Loucy (cell line): ENCODE measurements at regions not wholly inside any gene's neighbourhood (a gene's known extent, or its start where the extent isn't known, plus 50 kb on each side); places are given as distances from the start of the nearest gene placed in this dataset.

ENCODE experiments used
- H2AFZ ChIP-seq: fragments of 200-600 bp; sonication (generic); 2 replicates; pipeline ENCODE4 v1.6.0; 2016; ENCODE audit warnings: antibody characterized with exemption, mild to moderate bottlenecking, low read length, moderate library complexity
- H3F3A ChIP-seq: fragments of 200-600 bp; 2 replicates; pipeline ENCODE4 v1.6.0; 2016; ENCODE audit warnings: antibody characterized with exemption, low read depth, mild to moderate bottlenecking
- H3K27me3 ChIP-seq: fragments of 200-600 bp; sonication (generic); 2 replicates; pipeline ENCODE4 v1.6.1; 2014; ENCODE audit warnings: low read length, mild to moderate bottlenecking; ENCODE audit not compliant: insufficient read depth, poor library complexity, severe bottlenecking
- H3K36me3 ChIP-seq: fragments of 200-600 bp; sonication (generic); 2 replicates; pipeline ENCODE4 v1.6.1; 2016; ENCODE audit warnings: low read length; ENCODE audit not compliant: insufficient read depth
- H3K4me1 ChIP-seq: fragments of 200-600 bp; sonication (generic); 2 replicates; pipeline ENCODE4 v1.5.1; 2014; ENCODE audit warnings: low read length, mild to moderate bottlenecking; ENCODE audit not compliant: insufficient read depth, poor library complexity, severe bottlenecking
- H3K4me2 ChIP-seq: fragments of 200-600 bp; sonication (generic); 2 replicates; pipeline ENCODE4 v1.6.0; 2014; ENCODE audit warnings: antibody characterized with exemption, low read length, low read depth, mild to moderate bottlenecking; ENCODE audit not compliant: poor library complexity, severe bottlenecking
- H3K4me3 ChIP-seq: fragments of 200-600 bp; sonication (generic); 2 replicates; pipeline ENCODE4 v1.5.1; 2014; ENCODE audit warnings: low read length, mild to moderate bottlenecking, mixed read lengths; ENCODE audit not compliant: poor library complexity, severe bottlenecking
- H3K79me2 ChIP-seq: fragments of 200-600 bp; sonication (generic); 2 replicates; pipeline ENCODE4 v1.6.1; 2014; ENCODE audit warnings: low read length; ENCODE audit not compliant: insufficient read depth
- H3K9ac ChIP-seq: fragments of 200-600 bp; sonication (generic); 2 replicates; pipeline ENCODE4 v1.6.0; 2014; ENCODE audit warnings: mild to moderate bottlenecking, low read depth, low read length, moderate library complexity; ENCODE audit not compliant: poor library complexity, severe bottlenecking
- H3K9me2 ChIP-seq: fragments of 200-600 bp; sonication (generic); replicated peaks from 2 replicates; pipeline ENCODE4 v1.6.1; 2016; ENCODE audit warnings: low read depth, low read length, mixed read lengths
- H3K9me3 ChIP-seq: fragments of 200-600 bp; sonication (generic); 2 replicates; pipeline ENCODE4 v1.6.1; 2014; ENCODE audit warnings: mild to moderate bottlenecking, antibody characterized with exemption, low read length, low read depth; ENCODE audit not compliant: insufficient read depth
- H4K20me1 ChIP-seq: fragments of 200-600 bp; sonication (generic); 2 replicates; pipeline ENCODE4 v1.6.0; 2014; ENCODE audit warnings: antibody characterized with exemption, low read length, mild to moderate bottlenecking; ENCODE audit not compliant: insufficient read depth, poor library complexity, severe bottlenecking
- CTCF ChIP-seq: fragments of 200-600 bp; sonication (generic); conservative IDR thresholded peaks from 2 replicates; pipeline ENCODE4 v1.5.1; 2014; ENCODE audit warnings: mild to moderate bottlenecking, antibody characterized with exemption, low read length
- EZH2phosphoT487 ChIP-seq: fragments of 200-600 bp; IDR thresholded peaks from 2 replicates; pipeline ENCODE4 v1.6.1; 2018; ENCODE audit warnings: antibody characterized with exemption, mild to moderate bottlenecking, moderate library complexity, borderline replicate concordance

- H3K4me1 ChIP-seq: no peaks in the 10 kb centered on the region
Observed at GRCh38 chr6:74311431-74311830, 615.4 kb downstream of the CD109 start.

GRCh38 chr6:74289884-74290283, 593.9 kb downstream of the CD109 start:
- Histone ChIP-seq H3K4me1 (no peaks in the 10 kb centered on the region), H3K27me3 (no peaks in the 10 kb centered on the region)
- no peak for TF ChIP-seq CTCF
- no peak for TF ChIP-seq EZH2phosphoT487

More at GRCh38 chr6:74311431-74311830, 615.4 kb downstream of the CD109 start:
- TF ChIP-seq EZH2phosphoT487 (no peak), CTCF (no peak)
- no peaks in the 10 kb centered on the region for H4K20me1 ChIP-seq
- no peak overlapping the region for H2AFZ ChIP-seq
- H3K4me2 ChIP-seq: no peak overlapping the region
- no peaks in the 10 kb centered on the region for H3K9me3 ChIP-seq
- no peak overlapping the region for H3K9ac ChIP-seq
- no peaks in the 10 kb centered on the region for H3K36me3 ChIP-seq
- H3F3A ChIP-seq: no peaks in the 10 kb centered on the region
- no peaks in the 10 kb centered on the region for H3K79me2 ChIP-seq
- H3K9me2 ChIP-seq: no peaks in the 10 kb centered on the region
- no peaks in the 10 kb centered on the region for H3K27me3 ChIP-seq
- H3K4me3 ChIP-seq: no peak overlapping the region

GRCh38 chr6:74287932-74288331, 591.9 kb downstream of the CD109 start:
- Histone ChIP-seq H3K4me1 (no peaks in the 10 kb centered on the region), H3F3A (no peaks in the 10 kb centered on the region), H3K36me3 (no peaks in the 10 kb centered on the region), H3K9me3 (no peaks in the 10 kb centered on the region), H3K9ac (no peak overlapping the region), H3K4me2 (no peak overlapping the region), H3K9me2 (no peaks in the 10 kb centered on the region), H3K79me2 (no peaks in the 10 kb centered on the region), H4K20me1 (no peaks in the 10 kb centered on the region), H3K4me3 (no peak overlapping the region), H2AFZ (no peak overlapping the region), H3K27me3 (no peaks in the 10 kb centered on the region)
- TF ChIP-seq CTCF (no peak), EZH2phosphoT487 (no peak)

More at GRCh38 chr6:74289884-74290283, 593.9 kb downstream of the CD109 start:
- Histone ChIP-seq H3F3A (no peaks in the 10 kb centered on the region), H2AFZ (no peak overlapping the region), H3K9ac (no peak overlapping the region), H3K79me2 (no peaks in the 10 kb centered on the region), H3K4me2 (no peak overlapping the region), H3K9me3 (no peaks in the 10 kb centered on the region), H3K4me3 (no peak overlapping the region), H3K9me2 (no peaks in the 10 kb centered on the region), H3K36me3 (no peaks in the 10 kb centered on the region), H4K20me1 (no peaks in the 10 kb centered on the region)
